Ovary (tissue), 7 donors: ENCODE measurements at regions not wholly inside any gene's neighbourhood (a gene's known extent, or its start where the extent isn't known, plus 50 kb on each side); places are given as distances from the start of the nearest gene placed in this dataset.

Experiments
- DNase-seq, 5 donors: peaks; one replicate each; pipeline ENCODE4 v3.0.0-alpha.2; 2019 to 2020
- H3K27ac ChIP-seq, 2 donors: fragments of 200-600 bp; one replicate each; pipeline versions ENCODE4 v1.5.1 to v1.8.0; 2019 to 2022
- H3K27me3 ChIP-seq: fragments of 200-600 bp; one replicate; pipeline ENCODE4 v1.8.0; 2022
- H3K36me3 ChIP-seq: fragments of 200-600 bp; sonication (generic); one replicate; pipeline ENCODE4 v1.5.1; 2019
- H3K4me1 ChIP-seq: one replicate; pipeline ENCODE4 v1.8.1; 2013; ENCODE audit warnings: mild to moderate bottlenecking, moderate library complexity; ENCODE audit not compliant: insufficient read depth
- H3K4me3 ChIP-seq: fragments of 200-600 bp; sonication (generic); one replicate; pipeline ENCODE4 v1.5.1; 2017
- H3K9me3 ChIP-seq, 2 donors: fragments of 200-600 bp in 1 of 2; sonication (generic) in 1 of 2; one replicate each; pipeline versions ENCODE4 v1.5.1 to v1.8.1; 2013 to 2019; ENCODE audit warnings: mild to moderate bottlenecking in 1 of 2, moderate library complexity in 1 of 2
- EP300 ChIP-seq: sonication (generic); formaldehyde crosslinking; IDR thresholded peaks from one replicate; pipeline ENCODE4 v1.6.1; 2017; ENCODE audit warnings: antibody characterized with exemption
- POLR2A ChIP-seq: fragments of 450-650 bp; IDR thresholded peaks from one replicate; pipeline ENCODE4 v1.6.1; 2017; ENCODE audit warnings: antibody characterized with exemption, mild to moderate bottlenecking, moderate library complexity
- WGBS, 3 donors: extraction: QIAGEN DNeasy Blood & Tissue Kit in 1 of 3; methylation state at CpG; one replicate each; pipeline versions ENCODE4 v1.1.5 to v1.1.7; 2013 to 2017; 5-methylcytosine and 5-hydroxymethylcytosine counted together
- intact Hi-C, 4 donors: fragments of 100-400 bp; cut with DNase I; formaldehyde crosslinking; loops; one replicate each; pipeline versions ENCODE4 v1.11.0 to v1.15.1; 2022 to 2023
- TF ChIP-seq, protein P1 (sequence below), 3 donors: fragments of 450-650 bp in 2 of 3; fragments of 200-600 bp in 1 of 3; IDR thresholded peaks; one replicate each; pipeline versions ENCODE4 v1.5.1 to v1.8.0; 2016 to 2022; ENCODE audit warnings: antibody characterized with exemption in 3 of 3, mild to moderate bottlenecking in 1 of 3
- donor health status: DM: no; HTN: no; CAD: no; lungs with moderate emphysema.
- donor health status: DM: no; HTN: no; CAD: no.
- donor health status: Bipolar disorder and iron deficiency.
- donor health status: DM: no; HTN: no; CAD: no.
- donor health status: DM: yes; HTN: yes; CAD: no.

DNA sequence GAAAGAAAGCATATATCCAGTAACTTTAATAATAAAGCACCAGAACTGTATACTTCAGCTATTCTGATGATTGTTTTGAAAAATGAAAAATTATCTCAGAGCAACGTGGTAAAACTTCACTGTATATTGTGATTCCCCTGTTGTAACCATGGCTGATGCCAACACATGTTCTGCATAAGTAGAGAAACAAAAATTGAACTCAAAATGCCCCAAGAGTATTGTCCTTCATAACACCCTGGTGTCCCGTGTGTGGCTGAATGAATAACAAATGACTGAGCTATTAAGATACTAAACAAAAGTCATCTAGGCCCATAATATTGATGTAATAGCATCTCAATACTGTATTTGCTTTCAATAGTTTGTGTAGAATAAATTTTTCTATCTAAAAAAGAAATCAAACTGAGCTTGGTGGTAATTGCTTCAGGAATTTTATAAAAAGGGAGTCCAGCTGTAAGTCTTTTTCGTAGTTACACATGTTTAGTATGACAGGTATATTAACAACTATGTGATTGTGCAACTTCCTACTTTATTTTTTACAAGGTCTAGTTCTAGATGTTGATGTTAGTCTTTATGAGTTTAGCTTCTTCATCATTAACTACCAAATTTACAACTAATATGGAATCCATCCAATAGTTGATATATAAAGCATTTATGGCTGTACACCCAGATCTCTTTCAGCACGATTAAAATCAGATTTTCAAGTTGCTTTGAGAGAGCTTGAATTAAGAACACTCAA is 623.8 kb upstream of the AGTR1 start:
- Histone ChIP-seq H3K4me1 (no peaks in the 10 kb centered on the region), H3K27me3 (no peaks in the 10 kb centered on the region), H3K27ac (no peak overlapping the region), H3K36me3 (no peaks in the 10 kb centered on the region), H3K4me3 (no peak overlapping the region), H3K9me3 (no peaks in the 10 kb centered on the region)
- intact Hi-C loops: no loop called here
- TF ChIP-seq POLR2A (no peak), EP300 (no peak)
- TF ChIP-seq, protein P1, sequence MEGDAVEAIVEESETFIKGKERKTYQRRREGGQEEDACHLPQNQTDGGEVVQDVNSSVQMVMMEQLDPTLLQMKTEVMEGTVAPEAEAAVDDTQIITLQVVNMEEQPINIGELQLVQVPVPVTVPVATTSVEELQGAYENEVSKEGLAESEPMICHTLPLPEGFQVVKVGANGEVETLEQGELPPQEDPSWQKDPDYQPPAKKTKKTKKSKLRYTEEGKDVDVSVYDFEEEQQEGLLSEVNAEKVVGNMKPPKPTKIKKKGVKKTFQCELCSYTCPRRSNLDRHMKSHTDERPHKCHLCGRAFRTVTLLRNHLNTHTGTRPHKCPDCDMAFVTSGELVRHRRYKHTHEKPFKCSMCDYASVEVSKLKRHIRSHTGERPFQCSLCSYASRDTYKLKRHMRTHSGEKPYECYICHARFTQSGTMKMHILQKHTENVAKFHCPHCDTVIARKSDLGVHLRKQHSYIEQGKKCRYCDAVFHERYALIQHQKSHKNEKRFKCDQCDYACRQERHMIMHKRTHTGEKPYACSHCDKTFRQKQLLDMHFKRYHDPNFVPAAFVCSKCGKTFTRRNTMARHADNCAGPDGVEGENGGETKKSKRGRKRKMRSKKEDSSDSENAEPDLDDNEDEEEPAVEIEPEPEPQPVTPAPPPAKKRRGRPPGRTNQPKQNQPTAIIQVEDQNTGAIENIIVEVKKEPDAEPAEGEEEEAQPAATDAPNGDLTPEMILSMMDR (IDR thresholded peaks at IDR 0.05): no peak
- WGBS, 3 donors: 61 to 70% (median 66%) methylated on average over 4 of the region's 4 CpGs
- no peak for DNase-seq

DNA sequence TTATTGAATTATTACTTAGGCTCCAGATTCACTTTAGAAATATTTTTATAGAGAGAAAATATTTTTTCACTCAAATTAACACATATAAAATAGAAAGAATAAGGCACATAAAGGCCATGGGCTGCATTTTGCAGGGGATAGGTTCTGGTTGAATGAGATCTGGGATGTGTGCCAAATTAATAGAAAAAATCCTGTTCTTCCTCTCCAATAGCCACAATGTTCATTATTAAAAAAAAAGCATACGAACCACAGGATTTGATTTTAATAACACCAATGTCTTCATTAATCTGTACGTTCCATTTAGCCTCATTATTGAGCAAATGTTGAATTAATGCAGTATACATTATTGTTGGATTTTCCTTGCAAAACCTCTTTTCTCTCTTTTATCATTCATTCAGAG is 622.8 kb upstream of the AGTR1 start:
- no peaks in the 10 kb centered on the region for H3K4me1 ChIP-seq
- no peaks in the 10 kb centered on the region for H3K36me3 ChIP-seq
- H3K27ac ChIP-seq: no peak overlapping the region
- H3K9me3 ChIP-seq: no peaks in the 10 kb centered on the region
- H3K27me3 ChIP-seq: no peaks in the 10 kb centered on the region
- H3K4me3 ChIP-seq: no peak overlapping the region
- TF ChIP-seq POLR2A (no peak), EP300 (no peak)
- TF ChIP-seq, protein P1 (IDR thresholded peaks at IDR 0.05): no peak
- intact Hi-C loops: no loop called here
- 87 to 90% (median 88%) methylated on average over 2 of the region's 2 CpGs for WGBS, 3 donors
- no peak for DNase-seq

DNA sequence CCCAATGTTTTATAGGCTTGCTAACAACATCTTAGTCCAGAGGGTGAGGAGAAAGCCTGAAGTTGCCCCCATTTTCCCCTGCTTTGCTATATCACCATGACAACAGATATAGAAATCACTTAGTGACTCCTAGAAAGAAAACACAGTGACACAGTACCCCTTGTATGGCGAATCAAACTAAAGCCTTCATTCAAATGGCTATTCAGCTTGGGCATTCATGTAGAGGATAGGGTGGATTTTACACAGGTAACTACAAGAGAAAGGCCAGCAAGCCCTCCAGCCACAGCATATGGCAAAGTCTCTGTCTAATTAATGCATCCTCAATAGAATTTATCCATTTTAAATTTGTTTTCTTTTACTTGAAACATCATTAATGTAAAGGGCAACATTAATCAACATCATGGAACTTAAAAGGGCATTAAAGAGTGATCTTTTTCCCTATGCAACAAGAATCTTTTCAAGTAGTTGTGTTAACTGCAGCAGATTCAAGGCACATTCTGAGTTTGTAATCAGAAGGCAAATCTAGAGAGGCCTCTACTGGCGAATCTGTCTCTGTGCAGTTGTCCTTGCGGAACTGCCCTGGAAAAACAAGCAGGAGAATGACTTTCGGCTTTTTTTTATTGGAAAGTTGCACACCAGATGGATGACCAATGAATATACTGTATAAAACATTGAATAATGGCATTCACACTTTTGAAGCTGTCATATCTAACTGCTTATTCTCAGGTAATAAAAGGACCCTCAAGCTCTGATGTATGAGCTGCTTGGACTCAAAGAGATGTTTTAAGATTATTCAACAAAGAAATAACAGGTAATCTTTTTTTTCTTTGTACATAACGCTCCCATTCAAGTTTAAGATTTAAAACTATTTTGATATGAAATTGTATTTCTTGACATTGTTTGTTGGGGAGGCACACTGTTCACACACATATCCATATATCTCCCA is 621.7 kb upstream of the AGTR1 start:
- Histone ChIP-seq H3K4me3 (no peak overlapping the region), H3K36me3 (no peaks in the 10 kb centered on the region), H3K27me3 (no peaks in the 10 kb centered on the region), H3K9me3 (no peaks in the 10 kb centered on the region), H3K27ac (no peak overlapping the region), H3K4me1 (no peaks in the 10 kb centered on the region)
- TF ChIP-seq POLR2A (no peak), EP300 (no peak)
- TF ChIP-seq, protein P1 (IDR thresholded peaks at IDR 0.05): no peak
- 64 to 68% (median 66%) methylated on average over 5 of the region's 5 CpGs for WGBS, 3 donors
- DNase-seq: no peak
- intact Hi-C loops: no loop called here

DNA sequence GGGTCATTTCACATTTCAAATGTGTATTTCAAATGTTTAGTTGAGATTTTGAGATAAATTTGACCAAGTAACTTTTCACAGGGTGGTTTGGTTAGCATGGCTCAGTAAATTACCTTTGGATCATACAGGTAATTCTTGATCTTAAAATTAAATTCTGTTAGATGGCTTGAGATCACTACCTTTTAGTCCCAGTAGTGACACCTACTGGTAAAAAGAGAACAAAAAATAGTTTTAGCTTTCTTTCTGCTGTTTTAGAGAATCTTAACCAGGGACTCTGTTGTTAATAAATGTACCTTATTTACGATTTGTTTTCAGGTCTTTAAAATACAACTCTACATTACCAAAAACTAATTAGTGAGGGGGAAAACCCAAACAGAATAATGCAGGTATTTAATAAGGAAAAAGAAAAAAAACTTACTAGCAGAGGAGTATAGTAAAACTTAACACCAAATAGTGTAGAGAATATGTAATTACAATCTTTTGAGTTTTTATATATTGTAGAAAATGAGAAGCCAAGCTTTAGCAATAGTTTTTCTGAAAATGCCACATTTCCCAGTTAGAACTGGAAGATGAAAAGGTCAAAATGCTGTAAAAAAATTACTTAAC is 620.3 kb upstream of the AGTR1 start:
- TF ChIP-seq, protein P1 (IDR thresholded peaks at IDR 0.05): no peak
- TF ChIP-seq EP300: no peak
- no peak for TF ChIP-seq POLR2A
- Histone ChIP-seq H3K27me3 (no peaks in the 10 kb centered on the region), H3K27ac (no peak overlapping the region), H3K4me1 (no peaks in the 10 kb centered on the region), H3K9me3 (no peaks in the 10 kb centered on the region), H3K4me3 (no peak overlapping the region), H3K36me3 (no peaks in the 10 kb centered on the region)
- 8 to 14% (median 8%) methylated on average over 1 of the region's 1 CpG for WGBS, 3 donors
- DNase-seq: no peak
- intact Hi-C loops: no loop called here
